Inflammatory macrophage treated with lipopolysaccharide for 1 hour (primary cell): ENCODE measurements at regions not wholly inside any gene's neighbourhood (a gene's known extent, or its start where the extent isn't known, plus 50 kb on each side); places are given as distances from the start of the nearest gene placed in this dataset.
"Not testable (repeated sequence)": the region's sequence is repeated elsewhere in the genome, so short reads cannot be mapped to it uniquely, and the experiment has no call there.

Source experiments
- DNase-seq, 2 donors: peaks; one replicate each; pipeline ENCODE4 v3.0.0-alpha.2; 2020 to 2022

- DNase-seq = no peak
Observed at GRCh38 chr16:76818606-76819181, 372.3 kb upstream of the MON1B start.

- no peak for DNase-seq
Observed at GRCh38 chr16:76819226-76819916, 371.6 kb upstream of the MON1B start.

DNA sequence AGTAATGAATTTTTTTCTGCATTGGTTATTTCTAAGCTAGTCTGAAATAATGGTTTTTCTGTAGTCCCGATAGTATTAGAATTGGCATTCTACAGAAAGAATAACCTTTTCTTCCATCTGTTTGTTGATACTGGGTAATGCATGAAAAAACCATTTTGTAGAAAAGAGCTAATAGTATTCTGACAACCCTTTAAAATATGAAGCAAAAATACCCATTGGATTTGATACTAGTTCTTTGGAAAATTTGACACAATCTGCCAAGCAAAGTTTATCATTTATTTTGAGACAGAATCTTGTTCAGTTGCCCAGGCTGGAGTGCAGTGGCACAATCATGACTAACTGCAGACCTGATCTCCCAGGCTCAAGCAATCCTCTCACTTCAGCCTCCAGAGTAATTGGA, 366.8 kb upstream of the MON1B start:
- no peak for DNase-seq

GRCh38 chr16:76824791-76825190, 366.2 kb upstream of the MON1B start:
- DNase-seq = no peak

DNA sequence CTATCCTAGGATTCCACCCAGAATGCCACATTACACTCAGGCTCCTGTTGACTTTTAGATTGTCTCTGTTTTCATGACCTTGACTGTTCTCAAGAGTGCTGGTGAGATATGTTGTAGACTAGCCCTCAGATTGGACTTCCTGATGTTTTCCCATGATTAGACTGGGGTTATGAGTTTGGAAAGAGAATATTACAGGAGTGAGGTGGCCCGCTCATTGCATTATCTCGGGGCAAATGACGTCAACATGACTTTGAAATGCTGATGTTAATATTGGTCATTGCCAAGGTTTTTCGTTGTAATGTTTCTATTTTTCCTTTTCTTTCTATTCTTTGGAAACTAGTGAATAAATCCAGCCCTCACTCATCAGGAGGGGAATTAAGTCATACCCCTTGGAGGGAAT, 355.7 kb upstream of the MON1B start:
- DNase-seq = no peak

DNA sequence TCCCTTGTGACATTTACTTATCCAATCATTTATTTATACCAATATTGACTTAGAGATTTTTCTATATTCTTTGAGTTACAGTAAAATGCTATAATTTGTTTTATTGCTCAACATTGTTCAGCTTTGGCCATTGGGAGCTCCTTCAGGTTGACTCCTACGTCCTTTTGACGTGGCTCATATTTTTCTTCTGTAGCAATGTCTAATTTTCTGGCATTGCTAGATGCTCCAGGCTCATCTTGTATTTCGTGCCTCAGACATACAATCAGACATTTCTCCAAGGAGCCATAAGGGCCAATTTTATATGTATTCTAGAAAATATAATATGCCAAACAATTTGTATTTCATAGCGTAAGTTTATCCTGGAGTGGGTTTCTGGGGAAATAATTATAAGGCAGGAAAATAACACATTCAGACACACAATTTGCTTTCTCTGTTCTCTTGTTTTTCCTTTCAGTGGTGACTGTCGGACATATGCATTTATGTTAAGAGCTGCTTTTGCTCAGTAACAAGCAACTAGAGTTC, 355.1 kb upstream of the MON1B start:
- DNase-seq = no peak

- DNase-seq = no peak
Observed at GRCh38 chr16:76837872-76838271, 353.1 kb upstream of the MON1B start.

DNA sequence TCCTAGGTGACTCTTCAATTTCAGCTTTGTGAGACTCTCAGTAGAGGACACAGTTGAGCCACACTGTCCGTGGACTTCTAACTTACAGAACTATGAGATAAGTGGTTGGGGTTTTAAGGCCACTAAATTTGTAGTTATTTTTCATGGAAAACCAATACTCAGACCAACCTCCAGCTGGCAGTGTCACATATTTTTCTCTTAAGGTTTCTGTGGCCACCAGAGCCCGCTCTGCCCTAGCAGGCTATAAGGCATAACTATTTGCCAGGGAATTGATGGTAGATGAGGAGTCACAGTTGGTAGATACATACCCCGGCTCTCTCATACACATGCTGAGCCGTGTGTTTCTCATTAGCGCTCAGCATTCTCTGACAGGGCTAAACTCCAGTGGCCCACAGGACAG, 336.8 kb upstream of the MON1B start:
- no peak for DNase-seq

- DNase-seq = no peak
Observed at GRCh38 chr16:76856112-76856511, 334.9 kb upstream of the MON1B start.

DNA sequence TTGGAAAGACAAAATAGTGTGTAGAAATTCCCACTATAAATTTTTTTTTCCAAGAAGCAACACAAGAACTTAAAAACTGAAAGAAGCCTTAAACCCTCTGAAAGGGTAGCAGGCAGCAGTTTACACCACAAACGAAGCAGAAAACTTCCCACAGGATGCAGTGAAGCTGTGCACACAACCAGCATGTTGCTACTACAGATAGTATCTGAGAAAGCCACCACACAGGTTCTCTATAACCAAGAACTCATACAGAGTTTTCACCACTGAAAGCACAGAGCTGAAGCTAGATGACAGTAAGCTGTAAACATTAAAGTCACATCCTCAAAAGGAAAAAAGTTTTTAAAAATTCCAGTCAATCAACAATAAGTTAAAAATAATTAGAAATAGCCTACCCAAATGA, 333.6 kb upstream of the MON1B start:
- no peak for DNase-seq

DNA sequence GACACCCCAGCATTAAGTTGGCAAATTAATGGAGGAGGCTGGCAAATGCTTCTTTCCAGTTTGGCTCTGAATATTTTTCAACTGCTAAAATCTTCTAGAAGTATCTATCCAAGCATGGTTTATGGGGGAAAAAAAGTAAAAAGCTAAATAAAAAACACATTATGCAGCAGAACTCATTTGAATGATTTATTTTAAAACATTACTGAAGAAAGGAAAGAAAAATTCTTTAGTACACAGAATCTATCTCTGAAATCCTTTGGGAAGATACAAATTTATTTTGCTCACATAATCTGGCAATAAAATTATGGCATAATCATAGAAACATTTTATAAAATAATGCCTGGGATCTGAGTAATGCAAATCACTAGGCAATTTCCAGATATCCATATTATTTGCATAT, 328.1 kb upstream of the MON1B start:
- DNase-seq = no peak

DNA sequence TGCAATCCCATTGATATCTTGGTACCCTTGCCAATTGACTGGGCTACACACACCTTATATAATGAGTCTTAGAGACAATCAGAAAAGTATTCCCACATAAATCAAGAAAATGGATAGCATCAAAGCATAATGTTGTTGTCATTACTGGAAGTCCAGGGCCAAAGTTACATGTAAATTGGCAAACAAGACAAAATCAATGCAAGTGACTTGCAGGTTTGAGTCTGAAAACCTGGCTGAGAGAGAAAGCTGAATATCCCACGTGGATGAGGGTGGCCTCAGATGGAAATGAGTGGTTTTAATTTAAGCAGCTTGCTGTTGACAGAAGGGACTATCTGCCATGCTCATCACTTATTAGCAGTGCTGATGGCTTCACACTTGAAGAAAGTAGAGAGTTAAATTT, 324.0 kb upstream of the MON1B start:
- no peak for DNase-seq

DNA sequence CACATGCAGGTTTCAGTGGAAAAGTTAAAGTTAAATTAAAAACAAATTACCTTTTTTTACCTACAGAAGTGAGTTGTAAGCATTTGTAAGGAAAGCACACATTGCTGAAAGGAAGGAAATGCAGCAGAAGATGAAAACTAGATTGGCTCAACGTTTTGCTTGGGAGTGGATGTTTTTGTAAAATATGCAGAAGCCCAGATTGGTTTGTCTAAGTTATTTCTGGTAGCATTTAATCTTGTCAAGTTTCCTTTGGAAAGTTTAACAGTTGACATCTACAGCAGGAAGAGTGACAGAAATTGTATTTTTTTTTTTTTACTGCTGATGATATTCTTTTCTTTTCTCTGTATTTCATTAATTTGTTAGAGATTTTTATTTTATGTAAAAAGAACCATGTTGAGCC, 315.1 kb upstream of the MON1B start:
- no peak for DNase-seq

- DNase-seq = no peak
Observed at GRCh38 chr16:76879420-76879819, 311.6 kb upstream of the MON1B start.

DNA sequence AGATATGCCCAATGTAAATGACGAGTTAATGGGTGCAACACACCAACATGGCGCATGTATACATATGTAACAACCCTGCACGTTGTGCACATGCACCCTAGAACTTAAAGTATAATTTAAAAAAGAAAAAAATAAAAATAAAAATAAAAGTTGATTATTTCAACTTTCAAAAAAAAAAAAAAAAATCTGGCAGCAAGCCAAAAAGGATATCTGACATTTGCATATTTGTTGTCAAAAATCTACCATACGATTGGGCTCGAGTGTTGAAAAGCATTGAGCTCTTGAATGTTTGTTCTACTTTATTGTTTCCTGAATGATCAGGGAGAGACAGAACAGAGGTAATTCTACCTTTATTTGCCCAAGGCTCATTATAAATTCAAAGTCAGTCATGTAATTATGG, 310.5 kb upstream of the MON1B start:
- not testable (repeated sequence) for DNase-seq

DNA sequence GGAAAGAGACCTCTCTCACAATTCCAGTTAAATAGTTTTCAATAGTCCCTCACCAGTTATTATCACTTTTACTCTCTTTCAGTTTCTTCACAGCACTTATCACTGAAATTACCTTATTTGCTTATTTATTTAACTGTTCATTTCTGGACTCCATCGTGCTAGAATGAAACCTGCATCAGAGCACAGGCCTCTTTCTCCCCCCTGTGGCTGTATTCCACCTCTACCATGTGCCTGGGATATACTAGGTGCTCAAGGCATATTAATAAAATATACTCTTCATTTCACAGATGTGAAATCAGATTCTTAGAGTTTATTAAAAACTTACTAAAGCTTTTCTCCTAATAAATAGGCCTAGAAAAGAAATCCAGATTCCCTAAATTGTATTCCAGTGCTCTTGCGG, 308.9 kb upstream of the MON1B start:
- DNase-seq = no peak

GRCh38 chr16:76883076-76883475, 307.9 kb upstream of the MON1B start:
- no peak for DNase-seq

- no peak for DNase-seq
Observed at GRCh38 chr16:76885776-76886537, 305.0 kb upstream of the MON1B start.

DNA sequence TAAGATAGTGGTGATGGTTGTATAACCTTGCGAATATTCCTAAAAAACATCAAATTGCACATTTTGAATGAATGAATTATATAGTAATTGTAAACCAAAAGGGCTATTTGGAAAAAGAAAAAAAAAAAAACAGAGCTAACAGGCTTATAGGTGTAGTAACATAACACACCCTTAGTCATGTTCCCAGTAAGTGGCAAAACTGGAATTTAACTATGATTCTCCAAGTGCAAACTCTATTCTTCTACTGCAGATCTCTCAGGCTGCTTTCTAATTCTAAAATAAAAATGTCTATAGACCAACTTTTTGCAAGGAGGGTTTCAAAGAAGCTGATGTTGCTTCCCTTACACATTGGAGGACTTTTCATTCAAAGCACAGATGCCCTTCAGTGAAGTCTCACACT, 293.2 kb upstream of the MON1B start:
- no peak for DNase-seq

GRCh38 chr16:76899767-76900166, 291.2 kb upstream of the MON1B start:
- DNase-seq = no peak

GRCh38 chr16:76900285-76901263, 290.4 kb upstream of the MON1B start:
- no peak for DNase-seq

DNA sequence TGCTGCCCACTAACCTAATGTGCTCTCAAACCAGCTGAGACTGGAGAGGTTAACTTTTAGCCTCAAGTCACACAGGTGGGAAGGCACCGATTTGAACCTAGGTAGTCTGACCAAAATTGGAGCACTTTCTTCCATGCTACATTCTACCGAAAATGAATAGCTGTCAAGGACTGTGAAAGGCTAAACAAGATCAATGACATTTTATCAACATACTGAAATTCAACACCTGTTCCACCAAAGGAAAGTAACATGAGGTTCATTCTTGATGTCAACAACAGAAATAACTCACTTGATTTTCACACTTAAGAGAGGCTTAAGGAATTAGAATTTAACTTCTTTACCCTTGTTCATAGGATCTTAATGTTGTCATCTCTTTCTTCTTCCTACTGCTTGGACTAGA, 284.4 kb upstream of the MON1B start:
- DNase-seq = no peak

GRCh38 chr16:76910931-76911330, 280.1 kb upstream of the MON1B start:
- peak; percentile 8 to 20 for DNase-seq
